Stomach (tissue), 4 donors: ENCODE measurements at regions not wholly inside any gene's neighbourhood (a gene's known extent, or its start where the extent isn't known, plus 50 kb on each side); places are given as distances from the start of the nearest gene placed in this dataset.

ENCODE experiments used
- EP300 ChIP-seq: sonication (generic); formaldehyde crosslinking; IDR thresholded peaks from one replicate; pipeline ENCODE4 v1.6.1; 2017; ENCODE audit warnings: antibody characterized with exemption
- POLR2A ChIP-seq, 4 donors: fragments of 450-650 bp; IDR thresholded peaks; one replicate each; pipeline ENCODE4 v1.6.1; 2016; ENCODE audit warnings: antibody characterized with exemption in 4 of 4, control low read depth in 2 of 4, mild to moderate bottlenecking in 1 of 4, moderate library complexity in 1 of 4
- POLR2AphosphoS5 ChIP-seq, 3 donors: sonication (generic); formaldehyde crosslinking; IDR thresholded peaks; one replicate each; pipeline ENCODE4 v1.6.1; 2016; ENCODE audit warnings: antibody characterized with exemption in 3 of 3
- TF ChIP-seq, protein P1 (sequence below), 7 experiments: fragments of 450-650 bp in 4 of 7; fragments of 200-600 bp in 3 of 7; sonication (generic) in 3 of 7; IDR thresholded peaks; one replicate each; pipeline ENCODE4 v1.5.1; 2016 to 2019; ENCODE audit warnings: antibody characterized with exemption in 7 of 7, control low read depth in 2 of 7, mild to moderate bottlenecking in 1 of 7

DNA sequence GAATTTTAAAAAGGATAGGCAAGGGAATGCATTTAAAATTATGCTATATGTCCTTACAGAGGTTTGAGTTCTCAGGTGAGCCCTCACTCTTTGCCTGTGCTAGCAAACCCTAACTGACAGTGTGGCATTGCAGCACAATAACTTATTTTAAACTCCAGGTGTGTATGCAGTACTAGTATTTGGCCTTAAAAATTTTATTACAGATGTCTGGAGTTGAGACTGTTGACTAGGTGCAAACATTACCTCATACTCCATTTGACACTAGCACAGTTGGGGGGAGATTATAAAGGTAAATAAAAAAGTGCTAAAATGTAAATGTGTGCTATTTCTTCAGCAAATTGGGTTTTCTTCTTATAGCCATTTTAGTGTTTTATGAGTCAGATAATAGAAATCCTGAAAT is 407.7 kb downstream of the SH3GL2 start:
- TF ChIP-seq, protein P1, sequence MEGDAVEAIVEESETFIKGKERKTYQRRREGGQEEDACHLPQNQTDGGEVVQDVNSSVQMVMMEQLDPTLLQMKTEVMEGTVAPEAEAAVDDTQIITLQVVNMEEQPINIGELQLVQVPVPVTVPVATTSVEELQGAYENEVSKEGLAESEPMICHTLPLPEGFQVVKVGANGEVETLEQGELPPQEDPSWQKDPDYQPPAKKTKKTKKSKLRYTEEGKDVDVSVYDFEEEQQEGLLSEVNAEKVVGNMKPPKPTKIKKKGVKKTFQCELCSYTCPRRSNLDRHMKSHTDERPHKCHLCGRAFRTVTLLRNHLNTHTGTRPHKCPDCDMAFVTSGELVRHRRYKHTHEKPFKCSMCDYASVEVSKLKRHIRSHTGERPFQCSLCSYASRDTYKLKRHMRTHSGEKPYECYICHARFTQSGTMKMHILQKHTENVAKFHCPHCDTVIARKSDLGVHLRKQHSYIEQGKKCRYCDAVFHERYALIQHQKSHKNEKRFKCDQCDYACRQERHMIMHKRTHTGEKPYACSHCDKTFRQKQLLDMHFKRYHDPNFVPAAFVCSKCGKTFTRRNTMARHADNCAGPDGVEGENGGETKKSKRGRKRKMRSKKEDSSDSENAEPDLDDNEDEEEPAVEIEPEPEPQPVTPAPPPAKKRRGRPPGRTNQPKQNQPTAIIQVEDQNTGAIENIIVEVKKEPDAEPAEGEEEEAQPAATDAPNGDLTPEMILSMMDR (IDR thresholded peaks at IDR 0.05) = no peak
- no peak for TF ChIP-seq POLR2A (IDR thresholded peaks at IDR 0.05)
- TF ChIP-seq POLR2AphosphoS5 (IDR thresholded peaks at IDR 0.05) = no peak
- TF ChIP-seq EP300 = no peak
